ENCODE measurements at regions not wholly inside any gene's neighbourhood (a gene's known extent, or its start where the extent isn't known, plus 50 kb on each side); places are given as distances from the start of the nearest gene placed in this dataset.

DNA sequence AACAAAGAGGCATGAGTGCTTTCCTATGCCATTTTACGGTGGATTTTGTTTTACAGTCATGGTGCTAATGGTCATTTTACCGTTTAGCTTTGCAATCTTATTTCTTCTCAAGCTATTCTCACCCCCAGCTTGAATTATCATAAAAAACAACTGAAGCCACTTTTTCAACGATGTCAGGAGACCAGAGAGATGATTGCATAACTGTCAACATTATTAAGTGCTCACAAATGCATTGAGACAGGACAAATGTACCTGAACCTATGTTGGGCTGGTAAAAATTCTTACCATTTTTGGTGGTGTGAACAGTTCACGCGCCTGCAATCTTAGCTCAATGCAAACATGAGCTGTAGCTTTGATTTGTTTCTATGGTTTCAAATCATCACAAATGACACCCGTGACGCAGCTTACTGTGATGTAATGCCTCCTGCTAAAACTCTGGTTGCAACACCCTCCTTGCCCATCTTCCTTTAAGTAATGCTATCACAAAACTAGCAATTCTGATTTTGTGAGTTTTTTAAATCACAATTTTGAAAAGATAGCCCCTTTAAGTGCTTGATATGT is 104.4 kb downstream of the UCHL5 start:
- Histone ChIP-seq H3K4me3 (ENCODE audit: low read depth in 1 of 2, low read length in 2 of 2) (no peak overlapping the region), H2AFZ (ENCODE audit: low read depth, low read length) (no peak overlapping the region), H4K20me1 (ENCODE audit: insufficient read depth, low read length) (no peaks in the 10 kb centered on the region), H3K9me3 (ENCODE audit: insufficient read depth, low read length, severe bottlenecking) (no peaks in the 10 kb centered on the region), H3K4me1 (ENCODE audit: insufficient read depth, low read length) (no peaks in the 10 kb centered on the region), H3K36me3 (ENCODE audit: insufficient read depth, low read length) (no peaks in the 10 kb centered on the region), H3K4me2 (ENCODE audit: insufficient read depth, low read length) (no peak overlapping the region), H3K9ac (ENCODE audit: low read depth, low read length) (no peak overlapping the region), H3K27me3 (ENCODE audit: insufficient read depth, low read length, poor library complexity) (no peaks in the 10 kb centered on the region), H3K79me2 (ENCODE audit: insufficient read depth, low read length) (no peaks in the 10 kb centered on the region), H3K27ac (ENCODE audit: low read length) (no peak overlapping the region)
- no peak for TF ChIP-seq EZH2 (IDR thresholded peaks at IDR 0.05; ENCODE audit: borderline replicate concordance, low read depth, low read length, severe bottlenecking)
- TF ChIP-seq CTCF (IDR thresholded peaks at IDR 0.05; ENCODE audit: borderline replicate concordance, extremely low read depth, low read length, poor library complexity, severe bottlenecking) = no peak
- DNase-seq = no peak
- no peak for ATAC-seq (ENCODE audit: insufficient read depth, low read depth)

GRCh38 chr1:192958350-192958749 is 100.8 kb downstream of the UCHL5 start:
- Histone ChIP-seq H3K36me3 (ENCODE audit: insufficient read depth, low read length) (no peaks in the 10 kb centered on the region), H3K27ac (ENCODE audit: low read length) (no peak overlapping the region), H4K20me1 (ENCODE audit: insufficient read depth, low read length) (no peaks in the 10 kb centered on the region), H3K4me1 (ENCODE audit: insufficient read depth, low read length) (peaks cover 7% of the 10 kb centered on the region), H3K4me3 (ENCODE audit: low read depth in 1 of 2, low read length in 2 of 2) (no peak overlapping the region), H2AFZ (ENCODE audit: low read depth, low read length) (no peak overlapping the region), H3K79me2 (ENCODE audit: insufficient read depth, low read length) (no peaks in the 10 kb centered on the region), H3K4me2 (ENCODE audit: insufficient read depth, low read length) (no peak overlapping the region), H3K27me3 (ENCODE audit: insufficient read depth, low read length, poor library complexity) (no peaks in the 10 kb centered on the region), H3K9ac (ENCODE audit: low read depth, low read length) (no peak overlapping the region), H3K9me3 (ENCODE audit: insufficient read depth, low read length, severe bottlenecking) (no peaks in the 10 kb centered on the region)
- DNase-seq = no peak
- TF ChIP-seq CTCF (IDR thresholded peaks at IDR 0.05; ENCODE audit: borderline replicate concordance, extremely low read depth, low read length, poor library complexity, severe bottlenecking) = no peak
- TF ChIP-seq EZH2 (IDR thresholded peaks at IDR 0.05; ENCODE audit: borderline replicate concordance, low read depth, low read length, severe bottlenecking) = no peak
- no peak for ATAC-seq (ENCODE audit: insufficient read depth, low read depth)

DNA sequence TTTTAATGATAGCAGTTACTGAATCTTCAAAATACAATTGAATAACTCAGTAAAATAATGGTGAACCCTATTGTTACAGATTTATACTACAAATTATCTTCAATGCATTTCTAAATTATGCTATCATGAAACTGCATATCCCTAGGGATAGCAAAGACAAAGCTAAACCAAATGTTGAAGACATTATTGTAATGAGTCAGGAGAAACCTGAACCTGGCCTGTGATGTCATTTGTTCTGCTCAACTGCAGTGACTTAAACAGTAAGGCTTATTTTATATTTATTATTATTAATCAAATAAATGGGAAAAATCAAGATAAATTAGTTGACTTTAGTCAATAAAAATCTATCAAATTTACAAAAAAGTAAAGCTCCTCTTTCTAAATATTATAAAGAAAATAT is 100.3 kb downstream of the UCHL5 start:
- no peak for TF ChIP-seq EZH2 (IDR thresholded peaks at IDR 0.05; ENCODE audit: borderline replicate concordance, low read depth, low read length, severe bottlenecking)
- TF ChIP-seq CTCF (IDR thresholded peaks at IDR 0.05; ENCODE audit: borderline replicate concordance, extremely low read depth, low read length, poor library complexity, severe bottlenecking) = no peak
- Histone ChIP-seq H3K9me3 (ENCODE audit: insufficient read depth, low read length, severe bottlenecking) (no peaks in the 10 kb centered on the region), H3K4me3 (ENCODE audit: low read depth in 1 of 2, low read length in 2 of 2) (no peak overlapping the region), H3K36me3 (ENCODE audit: insufficient read depth, low read length) (no peaks in the 10 kb centered on the region), H3K27me3 (ENCODE audit: insufficient read depth, low read length, poor library complexity) (no peaks in the 10 kb centered on the region), H2AFZ (ENCODE audit: low read depth, low read length) (no peak overlapping the region), H3K9ac (ENCODE audit: low read depth, low read length) (no peak overlapping the region), H3K27ac (ENCODE audit: low read length) (no peak overlapping the region), H3K79me2 (ENCODE audit: insufficient read depth, low read length) (no peaks in the 10 kb centered on the region), H3K4me2 (ENCODE audit: insufficient read depth, low read length) (no peak overlapping the region), H3K4me1 (ENCODE audit: insufficient read depth, low read length) (peaks cover 7% of the 10 kb centered on the region), H4K20me1 (ENCODE audit: insufficient read depth, low read length) (no peaks in the 10 kb centered on the region)
- DNase-seq = no peak
- no peak for ATAC-seq (ENCODE audit: insufficient read depth, low read depth)

Measured in DND-41 (cell line).